Keratinocyte (primary cell): ENCODE measurements at regions not wholly inside any gene's neighbourhood (a gene's known extent, or its start where the extent isn't known, plus 50 kb on each side); places are given as distances from the start of the nearest gene placed in this dataset.

Source experiments
- DNase-seq: peaks from one replicate; pipeline ENCODE4 v3.0.0-alpha.2; 2011; ENCODE audit warnings: low read depth, missing footprints, low spot score
- FAIRE-seq: peaks from 2 replicates; lab custom pipeline; 2011; peaks lifted over from hg19 to GRCh38; lab: Jason Lieb, UNC
- H2AFZ ChIP-seq: 2 replicates; pipeline ENCODE4 v1.6.0; 2012; ENCODE audit warnings: low read length, control low read depth, inconsistent platforms; ENCODE audit not compliant: control insufficient read depth
- H3K27ac ChIP-seq: 2 replicates; pipeline ENCODE4 v1.5.1; 2011; ENCODE audit warnings: low read length; ENCODE audit not compliant: control insufficient read depth, insufficient read depth
- H3K27me3 ChIP-seq: 3 replicates; pipeline ENCODE4 v1.6.0; 2011; ENCODE audit warnings: low read length; ENCODE audit not compliant: control insufficient read depth, insufficient read depth; ENCODE audit errors: extremely low read depth
- H3K36me3 ChIP-seq, 2 experiments: 2 replicates in 1 of 2; 3 replicates in 1 of 2; pipeline ENCODE4 v1.5.1; 2011; ENCODE audit warnings: low read length in 2 of 2, mild to moderate bottlenecking in 1 of 2; ENCODE audit not compliant: control insufficient read depth in 2 of 2, insufficient read depth in 2 of 2; ENCODE audit errors: extremely low read depth in 1 of 2
- H3K4me1 ChIP-seq: 3 replicates; pipeline ENCODE4 v1.5.1; 2011; ENCODE audit warnings: low read length; ENCODE audit not compliant: control insufficient read depth, insufficient read depth; ENCODE audit errors: extremely low read depth
- H3K4me2 ChIP-seq: 3 replicates; pipeline ENCODE4 v1.6.0; 2011; ENCODE audit warnings: low read depth, low read length; ENCODE audit not compliant: control insufficient read depth, insufficient read depth; ENCODE audit errors: extremely low read depth
- H3K4me3 ChIP-seq, 3 experiments: fragments of 200-600 bp in 1 of 3; sonication (generic) in 1 of 3; 2 replicates in 2 of 3; 3 replicates in 1 of 3; pipeline ENCODE4 v1.5.1; 2011 to 2016; ENCODE audit warnings: low read length in 3 of 3, mild to moderate bottlenecking in 3 of 3, control low read depth in 2 of 3, inconsistent platforms in 1 of 3, low read depth in 1 of 3, mixed read lengths in 1 of 3, mixed run types in 1 of 3, moderate library complexity in 1 of 3; ENCODE audit not compliant: control insufficient read depth in 2 of 3, insufficient read depth in 2 of 3; ENCODE audit errors: extremely low read depth in 1 of 3
- H3K79me2 ChIP-seq: 2 replicates; pipeline ENCODE4 v1.6.0; 2012; ENCODE audit warnings: low read length; ENCODE audit not compliant: control insufficient read depth, insufficient read depth
- H3K9ac ChIP-seq: 3 replicates; pipeline ENCODE4 v1.6.0; 2011; ENCODE audit warnings: low read length; ENCODE audit not compliant: control insufficient read depth, insufficient read depth; ENCODE audit errors: extremely low read depth
- H3K9me1 ChIP-seq: 3 replicates; pipeline ENCODE4 v1.6.0; 2011; ENCODE audit warnings: low read length; ENCODE audit not compliant: control insufficient read depth, insufficient read depth; ENCODE audit errors: extremely low read depth
- H3K9me3 ChIP-seq: 2 replicates; pipeline ENCODE4 v1.5.1; 2012; ENCODE audit warnings: low read depth, low read length; ENCODE audit not compliant: control insufficient read depth
- H4K20me1 ChIP-seq: 3 replicates; pipeline ENCODE4 v1.6.0; 2011; ENCODE audit warnings: low read length; ENCODE audit not compliant: control insufficient read depth, insufficient read depth; ENCODE audit errors: extremely low read depth
- EZH2 ChIP-seq: IDR thresholded peaks from one replicate; pipeline ENCODE4 v1.6.1; 2012; ENCODE audit warnings: inconsistent platforms, mild to moderate bottlenecking, low read length, moderate library complexity
- dilution Hi-C: fragments of 300-500 bp; cut with MboI; formaldehyde crosslinking; loops from one replicate; pipeline ENCODE4 v1.7.0; 2020; ENCODE audit warnings: low sequenced_read_pairs; ENCODE audit not compliant: extremely low pct_ligation_motif_present
- TF ChIP-seq, protein P1 (sequence below), 3 experiments: IDR thresholded peaks in 1 of 3; conservative IDR thresholded peaks in 1 of 3; optimal IDR thresholded peaks in 1 of 3; 2 replicates in 2 of 3; 3 replicates in 1 of 3; pipeline versions ENCODE3 to v1.5.1; 2011; ENCODE audit warnings: low read length in 3 of 3, mild to moderate bottlenecking in 3 of 3, moderate library complexity in 2 of 3, control low read depth in 1 of 3, inconsistent platforms in 1 of 3; ENCODE audit not compliant: insufficient read depth in 2 of 3; ENCODE audit errors: extremely low read depth in 1 of 3

DNA sequence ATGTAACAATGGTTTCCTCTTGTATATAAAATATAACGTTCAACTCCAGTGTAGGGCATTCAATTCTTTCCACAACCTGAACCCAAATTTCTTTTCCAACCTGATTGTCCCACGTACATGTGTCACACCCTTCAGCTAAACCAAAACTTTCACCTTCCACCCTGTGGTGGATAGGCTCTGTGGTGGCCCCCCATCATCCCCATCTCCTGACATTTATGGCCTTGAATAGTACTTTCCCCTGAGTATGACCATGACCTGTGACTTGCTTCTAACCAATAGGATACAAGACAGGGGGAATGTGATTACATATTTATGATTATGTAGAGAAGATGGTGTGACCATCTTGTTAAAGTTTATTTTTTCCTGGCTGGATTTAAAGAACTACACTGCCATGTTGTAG lies 377.0 kb downstream of the PTPRC start:
- no peaks in the 10 kb centered on the region for H3K36me3 ChIP-seq
- H3K4me1 ChIP-seq: no peaks in the 10 kb centered on the region
- H3K9ac ChIP-seq: no peak overlapping the region
- no peaks in the 10 kb centered on the region for H4K20me1 ChIP-seq
- no peak overlapping the region for H3K4me3 ChIP-seq
- DNase-seq: no peak
- no peaks in the 10 kb centered on the region for H3K9me1 ChIP-seq
- TF ChIP-seq, protein P1, sequence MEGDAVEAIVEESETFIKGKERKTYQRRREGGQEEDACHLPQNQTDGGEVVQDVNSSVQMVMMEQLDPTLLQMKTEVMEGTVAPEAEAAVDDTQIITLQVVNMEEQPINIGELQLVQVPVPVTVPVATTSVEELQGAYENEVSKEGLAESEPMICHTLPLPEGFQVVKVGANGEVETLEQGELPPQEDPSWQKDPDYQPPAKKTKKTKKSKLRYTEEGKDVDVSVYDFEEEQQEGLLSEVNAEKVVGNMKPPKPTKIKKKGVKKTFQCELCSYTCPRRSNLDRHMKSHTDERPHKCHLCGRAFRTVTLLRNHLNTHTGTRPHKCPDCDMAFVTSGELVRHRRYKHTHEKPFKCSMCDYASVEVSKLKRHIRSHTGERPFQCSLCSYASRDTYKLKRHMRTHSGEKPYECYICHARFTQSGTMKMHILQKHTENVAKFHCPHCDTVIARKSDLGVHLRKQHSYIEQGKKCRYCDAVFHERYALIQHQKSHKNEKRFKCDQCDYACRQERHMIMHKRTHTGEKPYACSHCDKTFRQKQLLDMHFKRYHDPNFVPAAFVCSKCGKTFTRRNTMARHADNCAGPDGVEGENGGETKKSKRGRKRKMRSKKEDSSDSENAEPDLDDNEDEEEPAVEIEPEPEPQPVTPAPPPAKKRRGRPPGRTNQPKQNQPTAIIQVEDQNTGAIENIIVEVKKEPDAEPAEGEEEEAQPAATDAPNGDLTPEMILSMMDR (optimal IDR thresholded peaks at IDR 0.05 in 1 of 3, IDR thresholded peaks at IDR 0.05 in 1 of 3, conservative IDR thresholded peaks at IDR 0.05 in 1 of 3; ENCODE audit: extremely low read depth in 1 of 3, insufficient read depth in 2 of 3, low read length in 3 of 3): no peak
- no peak for TF ChIP-seq EZH2
- no peak overlapping the region for H3K27ac ChIP-seq
- H3K27me3 ChIP-seq: no peaks in the 10 kb centered on the region
- dilution Hi-C loops: no loop called here
- H2AFZ ChIP-seq: no peak overlapping the region
- no peaks in the 10 kb centered on the region for H3K9me3 ChIP-seq
- H3K79me2 ChIP-seq: no peaks in the 10 kb centered on the region
- no peak for FAIRE-seq
- no peak overlapping the region for H3K4me2 ChIP-seq

DNA sequence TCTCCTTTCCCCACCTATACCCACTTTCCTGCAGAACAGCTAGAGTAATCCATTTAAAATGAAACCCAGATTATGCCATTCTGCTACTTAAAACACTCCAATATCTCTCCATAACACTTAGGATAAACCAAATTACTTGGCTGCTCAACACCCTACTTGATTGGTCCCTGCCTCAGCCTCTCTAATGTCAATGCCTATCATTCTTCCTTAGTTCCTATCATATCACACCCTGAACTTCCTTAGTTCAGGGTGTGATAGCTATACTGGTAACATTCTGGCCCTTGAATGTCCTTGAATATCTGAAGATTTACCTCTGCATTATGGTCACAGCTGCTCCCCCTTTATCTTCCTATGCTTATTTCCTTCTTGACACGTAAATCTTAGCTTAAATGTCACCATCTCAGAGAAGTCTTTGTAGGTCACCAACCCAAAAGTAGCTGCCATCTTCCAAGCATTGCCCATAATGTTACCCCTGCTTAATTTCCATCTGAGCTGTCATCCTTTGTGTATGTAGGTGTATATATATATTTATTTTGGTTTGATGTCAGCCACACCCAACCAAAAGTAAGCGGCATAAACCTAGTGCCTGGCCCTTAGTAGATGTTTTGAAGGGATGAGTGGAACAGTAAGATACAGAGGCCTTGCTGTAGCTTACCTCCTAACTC lies 379.8 kb downstream of the PTPRC start:
- no peaks in the 10 kb centered on the region for H3K9me3 ChIP-seq
- FAIRE-seq (no peak), DNase-seq (no peak)
- H3K36me3 ChIP-seq: no peaks in the 10 kb centered on the region
- no peak overlapping the region for H3K4me2 ChIP-seq
- dilution Hi-C loops: no loop called here
- no peak overlapping the region for H2AFZ ChIP-seq
- H3K4me3 ChIP-seq: no peak overlapping the region
- no peaks in the 10 kb centered on the region for H3K4me1 ChIP-seq
- H3K27ac ChIP-seq: no peak overlapping the region
- H3K79me2 ChIP-seq: no peaks in the 10 kb centered on the region
- no peak overlapping the region for H3K9ac ChIP-seq
- H3K27me3 ChIP-seq: no peaks in the 10 kb centered on the region
- no peaks in the 10 kb centered on the region for H3K9me1 ChIP-seq
- H4K20me1 ChIP-seq: no peaks in the 10 kb centered on the region
- no peak for TF ChIP-seq EZH2
- TF ChIP-seq, protein P1 (optimal IDR thresholded peaks at IDR 0.05 in 1 of 3, IDR thresholded peaks at IDR 0.05 in 1 of 3, conservative IDR thresholded peaks at IDR 0.05 in 1 of 3; ENCODE audit: extremely low read depth in 1 of 3, insufficient read depth in 2 of 3, low read length in 3 of 3): no peak
